DMS 273 treated with DMSO at 0.1 percent for 48 hours (cell line): ENCODE measurements at regions not wholly inside any gene's neighbourhood (a gene's known extent, or its start where the extent isn't known, plus 50 kb on each side); places are given as distances from the start of the nearest gene placed in this dataset.
"Not testable (repeated sequence)": the region's sequence is repeated elsewhere in the genome, so short reads cannot be mapped to it uniquely, and the experiment has no call there.

Experiments
- DNase-seq: peaks from one replicate; lab custom pipeline; 2025; lab: John Stamatoyannopoulos, UW

- DNase-seq, result no peak
Observed at GRCh38 chr14:88983755-88984154, 159.3 kb downstream of the TTC8 start.

GRCh38 chr14:88985654-88986053 is 161.2 kb downstream of the TTC8 start:
- peak; percentile 93 for DNase-seq

GRCh38 chr14:88986146-88986841 is 161.8 kb downstream of the TTC8 start:
- peak; percentile 64 for DNase-seq

- DNase-seq, result not testable (repeated sequence)
Observed at GRCh38 chr14:88986908-88987307, 162.5 kb downstream of the TTC8 start.

GRCh38 chr14:88987516-88987915 is 163.1 kb downstream of the TTC8 start:
- DNase-seq, result no peak

GRCh38 chr14:88989911-88990310 is 165.5 kb downstream of the TTC8 start:
- no peak for DNase-seq

- no peak for DNase-seq
Observed at GRCh38 chr14:88990856-88991255, 166.4 kb downstream of the TTC8 start.

GRCh38 chr14:88992011-88992410 is 167.6 kb downstream of the TTC8 start:
- no peak for DNase-seq

- no peak for DNase-seq
Observed at GRCh38 chr14:88993946-88994345, 169.5 kb downstream of the TTC8 start.

- DNase-seq, result no peak
Observed at GRCh38 chr14:88995437-88996198, 171.2 kb downstream of the TTC8 start.

- DNase-seq, result no peak
Observed at GRCh38 chr14:88998027-88998426, 173.6 kb downstream of the TTC8 start.

GRCh38 chr14:88999137-88999536 is 174.7 kb downstream of the TTC8 start:
- no peak for DNase-seq

GRCh38 chr14:89000007-89000942 is 175.8 kb downstream of the TTC8 start:
- DNase-seq, result peak; percentile 95

- no peak for DNase-seq
Observed at GRCh38 chr14:89004166-89004565, 179.7 kb downstream of the TTC8 start.

- DNase-seq, result no peak
Observed at GRCh38 chr14:89007906-89008305, 183.5 kb downstream of the TTC8 start.

GRCh38 chr14:89011355-89012281 is 187.2 kb downstream of the TTC8 start:
- DNase-seq, result no peak

- no peak for DNase-seq
Observed at GRCh38 chr14:89012282-89013097, 188.0 kb downstream of the TTC8 start.

- DNase-seq, result peak; percentile 3
Observed at GRCh38 chr14:89013098-89013504, 188.7 kb downstream of the TTC8 start.

GRCh38 chr14:89013698-89014568 is 189.5 kb downstream of the TTC8 start:
- peak; percentile 50 for DNase-seq

GRCh38 chr14:89014569-89014850 is 190.1 kb downstream of the TTC8 start:
- no peak for DNase-seq
